ENCODE measurements at regions not wholly inside any gene's neighbourhood (a gene's known extent, or its start where the extent isn't known, plus 50 kb on each side); places are given as distances from the start of the nearest gene placed in this dataset.
A peak's percentile ranks its signal among the peaks of the same experiment; 100 is the strongest.

DNA sequence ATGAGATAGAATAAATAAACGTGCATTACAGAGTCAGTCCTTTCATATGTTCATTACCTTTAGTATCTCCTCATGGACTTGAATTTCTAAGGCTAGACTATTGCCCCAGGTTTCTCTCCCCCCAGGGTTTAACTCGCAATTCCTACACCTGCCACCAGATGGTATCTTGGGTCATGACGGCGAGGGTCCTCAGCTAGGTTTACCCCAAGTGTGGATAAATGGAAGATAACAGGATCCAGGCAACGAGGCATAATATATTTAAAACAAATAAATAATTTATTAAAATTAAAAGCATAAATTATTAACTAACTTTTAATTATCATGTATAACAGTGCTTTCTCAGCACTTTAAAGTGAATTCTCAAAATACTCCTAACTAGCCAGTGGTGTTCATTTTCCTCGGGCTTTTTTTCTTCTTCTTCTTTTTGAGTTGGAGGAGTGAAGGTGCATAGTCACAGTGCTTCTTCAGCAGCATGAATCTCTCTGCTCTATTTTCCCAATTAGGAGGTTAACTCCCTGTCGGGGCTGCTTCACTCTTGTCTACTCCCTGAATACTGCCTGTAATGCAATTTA is 243.5 kb upstream of the CAND1 start:
- Histone ChIP-seq H3K4me1 (ENCODE audit: insufficient read depth, low read length) (no peaks in the 10 kb centered on the region), H3K9me3 (ENCODE audit: insufficient read depth, low read length, severe bottlenecking) (no peaks in the 10 kb centered on the region), H3K27me3 (ENCODE audit: insufficient read depth, low read length, poor library complexity) (peaks cover 8% of the 10 kb centered on the region), H3K79me2 (ENCODE audit: insufficient read depth, low read length) (no peaks in the 10 kb centered on the region), H3K4me3 (ENCODE audit: low read depth in 1 of 2, low read length in 2 of 2) (no peak overlapping the region), H3K27ac (ENCODE audit: low read length) (no peak overlapping the region), H4K20me1 (ENCODE audit: insufficient read depth, low read length) (no peaks in the 10 kb centered on the region), H3K4me2 (ENCODE audit: insufficient read depth, low read length) (no peak overlapping the region), H3K9ac (ENCODE audit: low read depth, low read length) (no peak overlapping the region), H3K36me3 (ENCODE audit: insufficient read depth, low read length) (no peaks in the 10 kb centered on the region), H2AFZ (ENCODE audit: low read depth, low read length) (no peak overlapping the region)
- DNase-seq (peak; percentile 64), ATAC-seq (ENCODE audit: insufficient read depth, low read depth) (peak; percentile 83)
- TF ChIP-seq, protein P1, sequence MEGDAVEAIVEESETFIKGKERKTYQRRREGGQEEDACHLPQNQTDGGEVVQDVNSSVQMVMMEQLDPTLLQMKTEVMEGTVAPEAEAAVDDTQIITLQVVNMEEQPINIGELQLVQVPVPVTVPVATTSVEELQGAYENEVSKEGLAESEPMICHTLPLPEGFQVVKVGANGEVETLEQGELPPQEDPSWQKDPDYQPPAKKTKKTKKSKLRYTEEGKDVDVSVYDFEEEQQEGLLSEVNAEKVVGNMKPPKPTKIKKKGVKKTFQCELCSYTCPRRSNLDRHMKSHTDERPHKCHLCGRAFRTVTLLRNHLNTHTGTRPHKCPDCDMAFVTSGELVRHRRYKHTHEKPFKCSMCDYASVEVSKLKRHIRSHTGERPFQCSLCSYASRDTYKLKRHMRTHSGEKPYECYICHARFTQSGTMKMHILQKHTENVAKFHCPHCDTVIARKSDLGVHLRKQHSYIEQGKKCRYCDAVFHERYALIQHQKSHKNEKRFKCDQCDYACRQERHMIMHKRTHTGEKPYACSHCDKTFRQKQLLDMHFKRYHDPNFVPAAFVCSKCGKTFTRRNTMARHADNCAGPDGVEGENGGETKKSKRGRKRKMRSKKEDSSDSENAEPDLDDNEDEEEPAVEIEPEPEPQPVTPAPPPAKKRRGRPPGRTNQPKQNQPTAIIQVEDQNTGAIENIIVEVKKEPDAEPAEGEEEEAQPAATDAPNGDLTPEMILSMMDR (IDR thresholded peaks at IDR 0.05; ENCODE audit: borderline replicate concordance, extremely low read depth, low read length, poor library complexity, severe bottlenecking), result peak; percentile 81
- no peak for TF ChIP-seq EZH2 (IDR thresholded peaks at IDR 0.05; ENCODE audit: borderline replicate concordance, low read depth, low read length, severe bottlenecking)

DNA sequence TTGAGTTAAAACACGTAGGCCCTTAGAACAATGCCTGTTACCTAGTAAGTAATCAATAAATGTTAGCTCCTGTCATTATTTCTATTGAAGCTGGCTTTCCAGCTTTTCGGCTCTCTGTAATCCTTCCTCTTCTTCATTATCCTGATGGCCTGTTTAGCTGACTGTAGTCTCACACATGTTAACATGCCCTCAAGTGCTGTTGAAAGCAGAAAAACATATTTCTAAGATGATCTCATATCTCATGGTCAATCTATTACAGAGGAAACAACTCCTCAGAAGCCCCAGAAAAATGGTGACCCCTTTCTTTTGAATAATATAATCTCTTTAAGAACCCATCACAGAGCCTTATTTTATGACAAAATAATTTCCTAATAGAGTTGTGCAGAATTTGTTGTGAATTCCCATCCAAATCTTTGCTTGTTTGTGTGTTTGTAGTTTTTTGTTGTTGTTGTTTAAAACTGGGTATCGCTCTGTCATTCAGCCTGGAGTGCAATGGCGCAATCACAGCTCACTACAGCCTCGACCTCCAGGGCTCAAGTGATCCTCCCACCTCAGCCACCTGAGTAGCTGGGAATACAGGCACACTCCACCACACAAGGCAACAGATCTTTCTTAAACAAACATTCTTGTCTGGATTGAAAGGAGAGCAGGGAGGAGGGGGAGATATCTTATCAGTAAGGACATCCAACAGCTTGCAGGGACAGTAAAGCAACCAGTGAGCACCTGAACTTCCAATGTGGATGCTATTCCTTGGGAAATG is 242.5 kb upstream of the CAND1 start:
- Histone ChIP-seq H3K9ac (ENCODE audit: low read depth, low read length) (no peak overlapping the region), H4K20me1 (ENCODE audit: insufficient read depth, low read length) (no peaks in the 10 kb centered on the region), H3K36me3 (ENCODE audit: insufficient read depth, low read length) (no peaks in the 10 kb centered on the region), H3K27me3 (ENCODE audit: insufficient read depth, low read length, poor library complexity) (peaks cover 8% of the 10 kb centered on the region), H3K79me2 (ENCODE audit: insufficient read depth, low read length) (no peaks in the 10 kb centered on the region), H2AFZ (ENCODE audit: low read depth, low read length) (no peak overlapping the region), H3K4me2 (ENCODE audit: insufficient read depth, low read length) (no peak overlapping the region), H3K9me3 (ENCODE audit: insufficient read depth, low read length, severe bottlenecking) (no peaks in the 10 kb centered on the region), H3K27ac (ENCODE audit: low read length) (no peak overlapping the region), H3K4me1 (ENCODE audit: insufficient read depth, low read length) (no peaks in the 10 kb centered on the region), H3K4me3 (ENCODE audit: low read depth in 1 of 2, low read length in 2 of 2) (no peak overlapping the region)
- no peak for DNase-seq
- no peak for ATAC-seq (ENCODE audit: insufficient read depth, low read depth)
- no peak for TF ChIP-seq EZH2 (IDR thresholded peaks at IDR 0.05; ENCODE audit: borderline replicate concordance, low read depth, low read length, severe bottlenecking)
- TF ChIP-seq, protein P1 (IDR thresholded peaks at IDR 0.05; ENCODE audit: borderline replicate concordance, extremely low read depth, low read length, poor library complexity, severe bottlenecking), result no peak

DNA sequence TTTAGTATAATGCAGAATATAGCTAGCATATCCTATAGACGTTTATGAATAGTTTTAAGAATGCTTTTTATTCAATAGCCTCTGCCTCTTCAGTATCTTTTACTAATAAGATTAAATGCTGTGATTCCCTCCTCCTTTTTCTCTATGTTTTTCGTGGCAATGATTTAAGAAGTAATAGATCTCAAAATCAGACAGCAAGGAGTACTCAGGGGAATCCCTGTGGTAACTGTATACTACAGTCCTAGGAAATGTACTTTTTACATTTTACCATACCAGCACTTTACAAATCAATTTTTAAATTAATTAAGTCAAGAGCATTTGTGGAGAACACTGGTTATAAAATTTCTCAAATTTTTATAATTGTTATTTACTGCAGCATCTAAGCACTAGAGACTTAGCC is 240.6 kb upstream of the CAND1 start:
- no peaks in the 10 kb centered on the region for H3K9me3 ChIP-seq (ENCODE audit: insufficient read depth, low read length, severe bottlenecking)
- DNase-seq, result no peak
- no peaks in the 10 kb centered on the region for H3K79me2 ChIP-seq (ENCODE audit: insufficient read depth, low read length)
- H3K36me3 ChIP-seq (ENCODE audit: insufficient read depth, low read length), result no peaks in the 10 kb centered on the region
- no peak for ATAC-seq (ENCODE audit: insufficient read depth, low read depth)
- H3K27ac ChIP-seq (ENCODE audit: low read length), result no peak overlapping the region
- H4K20me1 ChIP-seq (ENCODE audit: insufficient read depth, low read length), result no peaks in the 10 kb centered on the region
- TF ChIP-seq EZH2 (IDR thresholded peaks at IDR 0.05; ENCODE audit: borderline replicate concordance, low read depth, low read length, severe bottlenecking), result no peak
- TF ChIP-seq, protein P1 (IDR thresholded peaks at IDR 0.05; ENCODE audit: borderline replicate concordance, extremely low read depth, low read length, poor library complexity, severe bottlenecking), result no peak
- H3K4me1 ChIP-seq (ENCODE audit: insufficient read depth, low read length), result no peaks in the 10 kb centered on the region
- no peak overlapping the region for H3K4me3 ChIP-seq (ENCODE audit: low read depth in 1 of 2, low read length in 2 of 2)
- H3K27me3 ChIP-seq (ENCODE audit: insufficient read depth, low read length, poor library complexity), result peaks cover 8% of the 10 kb centered on the region
- H3K4me2 ChIP-seq (ENCODE audit: insufficient read depth, low read length), result no peak overlapping the region
- H3K9ac ChIP-seq (ENCODE audit: low read depth, low read length), result no peak overlapping the region
- H2AFZ ChIP-seq (ENCODE audit: low read depth, low read length), result no peak overlapping the region
